SU-DHL-6 (cell line): ENCODE measurements at regions not wholly inside any gene's neighbourhood (a gene's known extent, or its start where the extent isn't known, plus 50 kb on each side); places are given as distances from the start of the nearest gene placed in this dataset.

Source experiments
- CTCF ChIP-seq: fragments of 200-600 bp; sonication (generic); IDR thresholded peaks from one replicate; pipeline ENCODE4 v1.5.1; 2017; ENCODE audit warnings: antibody characterized with exemption, mild to moderate bottlenecking, low read length, moderate library complexity; ENCODE audit not compliant: insufficient read depth, poor library complexity, severe bottlenecking
- EZH2phosphoT487 ChIP-seq: fragments of 200-600 bp; sonication (generic), shearing (Covaris generic); conservative IDR thresholded peaks from 2 replicates; pipeline ENCODE4 v1.6.1; 2018; ENCODE audit warnings: mild to moderate bottlenecking, antibody characterized with exemption, low read length, moderate library complexity, mixed read lengths

DNA sequence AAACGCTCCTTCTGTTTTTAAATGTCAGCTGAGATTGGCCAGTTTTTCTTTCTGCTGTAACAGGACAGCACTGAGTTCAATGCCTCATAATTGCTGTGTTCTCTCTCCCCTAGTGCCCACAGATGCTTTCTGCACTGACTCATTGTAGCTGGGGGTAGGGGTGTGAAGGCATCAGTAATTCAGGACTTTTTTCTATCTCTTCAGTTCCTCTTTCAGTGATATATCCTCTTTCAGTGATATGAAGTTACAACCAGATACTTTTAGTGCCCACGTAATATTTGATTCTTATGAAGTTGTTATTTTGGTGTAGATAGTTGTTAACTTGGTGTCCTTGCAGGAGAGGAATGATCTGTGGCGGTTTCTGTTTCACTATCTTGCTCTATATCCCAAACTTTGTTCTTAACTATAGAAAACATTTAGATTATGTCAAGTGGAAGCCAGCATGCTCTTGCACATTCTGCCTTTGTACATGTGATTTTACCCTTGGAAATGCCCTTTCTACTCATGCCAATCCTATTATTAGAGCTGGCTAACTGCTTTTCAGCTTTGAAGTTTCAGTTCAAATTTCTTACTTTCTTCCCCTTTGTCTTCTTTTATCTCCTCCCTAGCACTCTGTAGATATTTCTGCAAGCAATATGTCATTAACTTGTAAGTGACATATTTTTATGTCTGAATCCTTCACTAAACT, 1258.4 kb downstream of the FAM133A start:
- no peak for TF ChIP-seq CTCF
- no peak for TF ChIP-seq EZH2phosphoT487
